ENCODE measurements at regions not wholly inside any gene's neighbourhood (a gene's known extent, or its start where the extent isn't known, plus 50 kb on each side); places are given as distances from the start of the nearest gene placed in this dataset.

GRCh38 chr13:60969656-60970055 is 446.0 kb downstream of the PCDH20 start:
- TF ChIP-seq POLR2A (IDR thresholded peaks at IDR 0.05; ENCODE audit: low read length) (no peak), GATA1 (IDR thresholded peaks at IDR 0.05; ENCODE audit: low read depth, low read length) (no peak)
